NCI-H2107 (cell line): ENCODE measurements at regions not wholly inside any gene's neighbourhood (a gene's known extent, or its start where the extent isn't known, plus 50 kb on each side); places are given as distances from the start of the nearest gene placed in this dataset.
"Not testable (repeated sequence)": the region's sequence is repeated elsewhere in the genome, so short reads cannot be mapped to it uniquely, and the experiment has no call there.

Experiments
- DNase-seq: peaks from one replicate; lab custom pipeline; 2025; lab: John Stamatoyannopoulos, UW

GRCh38 chr4:188437535-188437934, 298.3 kb downstream of the TRIML1 start:
- no peak for DNase-seq

GRCh38 chr4:188438391-188438824, 299.2 kb downstream of the TRIML1 start:
- not testable (repeated sequence) for DNase-seq

- DNase-seq: peak; percentile 28
These were observed 300.5 kb downstream of the TRIML1 start for GRCh38 chr4:188439641-188440311.

GRCh38 chr4:188444500-188444899, 305.3 kb downstream of the TRIML1 start:
- DNase-seq: no peak

- not testable (repeated sequence) for DNase-seq
These were observed 309.8 kb downstream of the TRIML1 start for GRCh38 chr4:188448996-188449395.

- DNase-seq: no peak
These were observed 311.3 kb downstream of the TRIML1 start for GRCh38 chr4:188450571-188450970.

GRCh38 chr4:188452097-188452496, 312.9 kb downstream of the TRIML1 start:
- no peak for DNase-seq

- DNase-seq: no peak
These were observed 315.3 kb downstream of the TRIML1 start for GRCh38 chr4:188454575-188454974.

- DNase-seq: no peak
These were observed 316.0 kb downstream of the TRIML1 start for GRCh38 chr4:188455062-188455752.

GRCh38 chr4:188459381-188459780, 320.1 kb downstream of the TRIML1 start:
- DNase-seq: no peak

- DNase-seq: no peak
These were observed 324.7 kb downstream of the TRIML1 start for GRCh38 chr4:188463909-188464308.

GRCh38 chr4:188466001-188466400, 326.8 kb downstream of the TRIML1 start:
- DNase-seq: no peak

- DNase-seq: no peak
These were observed 345.0 kb downstream of the TRIML1 start for GRCh38 chr4:188484256-188484655.

- no peak for DNase-seq
These were observed 346.7 kb downstream of the TRIML1 start for GRCh38 chr4:188485906-188486305.

- no peak for DNase-seq
These were observed 353.6 kb downstream of the TRIML1 start for GRCh38 chr4:188492886-188493285.

- no peak for DNase-seq
These were observed 355.9 kb downstream of the TRIML1 start for GRCh38 chr4:188495169-188495568.

GRCh38 chr4:188511431-188511830, 372.2 kb downstream of the TRIML1 start:
- DNase-seq: no peak

- no peak for DNase-seq
These were observed 393.5 kb downstream of the TRIML1 start for GRCh38 chr4:188532751-188533150.

GRCh38 chr4:188534297-188534696, 395.1 kb downstream of the TRIML1 start:
- DNase-seq: no peak

- no peak for DNase-seq
These were observed 395.7 kb downstream of the TRIML1 start for GRCh38 chr4:188534917-188535316.

GRCh38 chr4:188536826-188537225, 397.6 kb downstream of the TRIML1 start:
- DNase-seq: no peak

- no peak for DNase-seq
These were observed 411.1 kb downstream of the TRIML1 start for GRCh38 chr4:188550296-188550695.

- DNase-seq: no peak
These were observed 411.9 kb downstream of the TRIML1 start for GRCh38 chr4:188551156-188551555.
